BJ (cell line): ENCODE measurements at regions not wholly inside any gene's neighbourhood (a gene's known extent, or its start where the extent isn't known, plus 50 kb on each side); places are given as distances from the start of the nearest gene placed in this dataset.

Source experiments
- CTCF ChIA-PET: fragments of 350-600 bp; formaldehyde crosslinking; extraction: SDS; loops from one replicate; lab custom pipeline; 2021; ENCODE audit warnings: antibody characterized with exemption, inconsistent platforms; lab: Yijun Ruan, JAX
- POLR2A ChIA-PET: fragments of 300-600 bp; sonication (Branson Sonifier 250); formaldehyde crosslinking; extraction: SDS; loops from one replicate; lab custom pipeline; 2021; ENCODE audit warnings: antibody characterized with exemption; lab: Charles Lee
- DNase-seq: peaks from one replicate; pipeline ENCODE4 v3.0.0-alpha.2; 2011; ENCODE audit warnings: low read depth
- H3K27me3 ChIP-seq: 2 replicates; pipeline ENCODE4 v1.6.0; 2011; ENCODE audit warnings: low read length; ENCODE audit not compliant: control insufficient read depth, insufficient read depth
- H3K36me3 ChIP-seq: 2 replicates; pipeline ENCODE4 v1.5.1; 2011; ENCODE audit warnings: low read length; ENCODE audit not compliant: control insufficient read depth, insufficient read depth
- H3K4me3 ChIP-seq: 2 replicates; pipeline ENCODE4 v1.5.1; 2011; ENCODE audit warnings: low read depth, mild to moderate bottlenecking, control low read depth, low read length
- CTCF ChIP-seq: IDR thresholded peaks from 2 replicates; pipeline ENCODE4 v1.5.1; 2011; ENCODE audit warnings: low read depth, mild to moderate bottlenecking, control low read depth, inconsistent platforms, low read length, moderate library complexity; ENCODE audit not compliant: insufficient read depth

- no peak for DNase-seq
- Histone ChIP-seq H3K27me3 (no peaks in the 10 kb centered on the region; the same call in 1 of the 2 replicates), H3K4me3 (no peak overlapping the region), H3K36me3 (no peaks in the 10 kb centered on the region)
- ChIA-PET CTCF (no interaction called here), POLR2A (no interaction called here)
- no peak for TF ChIP-seq CTCF
These were observed 74.7 kb upstream of the RAB6C start for GRCh38 chr2:129904532-129905446.

- Histone ChIP-seq H3K36me3 (no peaks in the 10 kb centered on the region), H3K4me3 (no peak overlapping the region), H3K27me3 (no peaks in the 10 kb centered on the region; the same call in 1 of the 2 replicates)
- ChIA-PET CTCF (no interaction called here), POLR2A (no interaction called here)
- TF ChIP-seq CTCF: no peak
- DNase-seq: no peak
These were observed 73.8 kb upstream of the RAB6C start for GRCh38 chr2:129905664-129906081.

- DNase-seq: no peak
- Histone ChIP-seq H3K4me3 (no peak overlapping the region), H3K36me3 (no peaks in the 10 kb centered on the region), H3K27me3 (no peaks in the 10 kb centered on the region; the same call in 1 of the 2 replicates)
- no peak for TF ChIP-seq CTCF
- POLR2A ChIA-PET: no interaction called here
- CTCF ChIA-PET: no interaction called here
These were observed 73.2 kb upstream of the RAB6C start for GRCh38 chr2:129906139-129906860.

DNA sequence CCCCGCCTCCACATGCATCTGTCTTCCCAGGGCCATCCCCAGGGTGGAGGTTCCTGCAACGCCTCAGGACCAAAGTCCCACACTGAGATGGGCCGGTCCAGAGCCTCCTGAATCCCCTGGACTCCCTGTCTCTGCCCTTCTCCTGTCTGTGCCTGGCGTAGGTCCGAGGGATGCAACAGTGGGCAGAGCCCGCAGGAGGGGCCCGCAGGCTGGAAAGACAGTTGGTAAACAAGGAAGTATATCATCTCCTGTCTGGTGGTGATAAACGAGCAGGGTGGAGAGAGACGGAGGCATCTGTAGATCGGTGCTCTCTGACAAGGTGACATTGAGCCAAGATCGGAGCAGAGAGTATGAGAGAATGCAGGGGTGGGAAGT is 72.6 kb upstream of the RAB6C start:
- ChIA-PET POLR2A (no interaction called here), CTCF (no interaction called here)
- Histone ChIP-seq H3K4me3 (no peak overlapping the region), H3K27me3 (no peaks in the 10 kb centered on the region; the same call in 1 of the 2 replicates), H3K36me3 (no peaks in the 10 kb centered on the region)
- TF ChIP-seq CTCF: no peak
- no peak for DNase-seq
